ENCODE measurements at regions not wholly inside any gene's neighbourhood (a gene's known extent, or its start where the extent isn't known, plus 50 kb on each side); places are given as distances from the start of the nearest gene placed in this dataset.

DNA sequence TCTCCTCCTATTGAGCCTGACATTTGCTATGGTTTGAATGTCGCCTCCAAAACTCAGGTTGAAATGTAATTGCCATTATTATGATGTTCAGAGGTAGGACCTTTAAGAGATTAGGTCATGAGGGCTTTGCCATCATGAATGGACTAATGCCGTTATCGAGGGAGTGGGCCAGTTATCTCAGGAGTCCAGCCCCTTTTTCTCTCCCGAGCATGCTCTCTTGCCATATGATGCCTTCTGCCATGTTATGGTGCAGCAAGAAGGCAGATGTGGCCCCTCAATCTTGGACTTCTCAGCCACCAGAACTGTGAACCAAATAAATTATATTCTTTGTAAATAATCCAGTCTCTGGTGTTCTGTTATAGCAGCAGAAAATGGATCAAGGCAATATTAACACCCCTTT lies 323.5 kb downstream of the RRAGC start:
- DNase-seq: no peak

DNA sequence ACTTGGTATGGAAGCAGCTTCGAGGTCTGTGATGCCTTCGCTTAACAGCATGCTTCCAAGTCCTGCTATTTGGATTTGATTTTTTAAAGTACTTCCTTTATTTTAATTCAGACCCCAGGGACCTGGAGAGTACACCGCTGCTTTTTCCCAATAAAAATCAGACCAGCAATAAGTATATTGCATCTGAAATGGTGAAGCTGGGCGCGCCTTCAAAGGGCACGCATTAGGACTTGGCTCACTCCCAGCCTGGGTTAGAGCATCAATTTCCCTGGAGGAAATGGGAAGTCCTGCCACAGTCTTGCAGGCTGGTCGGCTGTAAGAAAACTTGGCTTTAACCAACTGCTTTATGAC lies 325.1 kb downstream of the RRAGC start:
- no peak for DNase-seq

DNA sequence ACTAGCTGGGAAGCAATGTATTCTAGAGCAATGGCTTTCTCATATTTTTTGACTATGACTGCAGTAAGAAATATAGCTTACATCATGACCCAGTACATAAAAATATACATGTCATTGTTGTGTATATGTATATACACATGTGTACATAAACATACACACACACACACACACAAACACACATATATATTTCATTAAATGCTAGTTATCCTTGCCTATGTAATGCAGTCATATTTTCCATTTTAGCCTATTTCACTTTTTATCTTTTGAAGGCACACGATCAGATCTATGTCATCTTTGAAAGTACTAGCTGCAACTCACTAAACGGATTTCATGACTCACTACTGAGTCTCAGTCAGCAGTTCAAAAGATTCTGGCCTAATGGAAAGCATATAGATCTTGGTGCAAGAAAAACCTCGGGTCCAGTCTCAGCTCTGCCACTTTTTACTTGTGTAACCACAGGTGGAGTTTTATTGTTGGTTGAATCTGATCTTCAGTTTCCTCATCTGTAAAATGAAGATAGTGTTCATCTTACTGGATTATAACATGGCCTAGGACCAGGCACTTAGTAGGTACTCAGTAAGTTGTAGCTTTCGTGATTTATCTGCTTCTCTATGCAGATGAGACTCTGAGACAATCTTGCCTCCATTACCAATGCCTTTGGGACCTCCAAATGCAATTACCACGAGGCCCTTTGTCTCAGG lies 325.6 kb downstream of the RRAGC start:
- no peak for DNase-seq

DNA sequence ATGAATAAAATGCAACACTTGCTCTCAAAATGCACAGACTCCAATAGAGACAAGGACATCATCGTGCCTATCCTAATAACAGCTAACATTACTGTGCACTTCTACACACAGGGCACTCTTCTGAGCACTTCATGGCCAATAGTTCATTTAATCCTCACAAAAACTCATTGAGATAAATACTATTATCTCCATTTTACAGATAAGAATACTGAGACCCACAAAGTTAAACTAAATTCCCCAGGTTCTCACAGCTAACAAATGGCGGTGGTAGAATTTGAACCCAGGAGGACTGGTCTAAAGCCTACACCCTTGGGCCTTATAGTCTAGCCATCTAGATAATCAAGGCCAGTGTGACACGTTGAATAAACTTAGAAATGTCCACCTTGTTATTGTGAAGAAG lies 328.6 kb downstream of the RRAGC start:
- no peak for DNase-seq

DNA sequence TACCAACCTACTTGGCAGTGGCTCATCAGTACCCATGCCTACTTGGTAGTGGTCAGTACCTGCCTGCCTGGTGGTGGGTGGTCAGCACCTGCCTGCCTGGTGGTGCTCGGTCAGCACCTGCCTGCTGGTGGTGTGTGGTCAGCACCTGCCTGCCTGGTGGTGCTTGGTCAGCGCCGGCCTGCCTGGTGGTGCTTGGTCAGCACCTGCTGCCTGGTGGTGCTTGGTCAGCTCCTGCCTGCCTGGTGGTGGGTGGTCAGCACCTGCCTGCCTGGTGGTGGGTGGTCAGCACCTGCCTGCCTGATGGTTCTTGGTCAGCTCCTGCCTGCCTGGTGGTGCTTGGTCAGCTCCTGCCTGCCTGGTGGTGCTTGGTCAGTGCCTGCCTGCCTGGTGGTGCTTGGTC lies 329.6 kb downstream of the RRAGC start:
- DNase-seq: no peak

DNA sequence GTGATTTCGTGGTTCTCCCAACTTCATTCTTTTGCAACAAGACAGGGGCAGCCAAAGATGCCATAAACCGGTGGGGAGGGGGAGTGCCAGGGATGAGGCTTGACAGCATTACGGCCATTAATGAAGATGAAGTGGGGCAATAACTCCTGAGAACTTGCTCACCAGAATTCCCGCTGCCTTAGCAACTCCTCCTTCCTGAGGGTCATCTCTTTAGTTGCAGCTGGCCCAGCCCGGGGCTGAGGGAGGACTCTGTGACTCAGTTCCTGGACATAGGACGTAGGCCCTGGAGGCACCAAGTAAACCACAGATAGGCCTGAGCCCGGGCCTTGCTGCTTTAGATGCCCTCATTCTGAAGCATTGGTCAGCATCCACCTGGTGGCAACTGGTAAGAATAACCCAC lies 330.2 kb downstream of the RRAGC start:
- no peak for DNase-seq

DNA sequence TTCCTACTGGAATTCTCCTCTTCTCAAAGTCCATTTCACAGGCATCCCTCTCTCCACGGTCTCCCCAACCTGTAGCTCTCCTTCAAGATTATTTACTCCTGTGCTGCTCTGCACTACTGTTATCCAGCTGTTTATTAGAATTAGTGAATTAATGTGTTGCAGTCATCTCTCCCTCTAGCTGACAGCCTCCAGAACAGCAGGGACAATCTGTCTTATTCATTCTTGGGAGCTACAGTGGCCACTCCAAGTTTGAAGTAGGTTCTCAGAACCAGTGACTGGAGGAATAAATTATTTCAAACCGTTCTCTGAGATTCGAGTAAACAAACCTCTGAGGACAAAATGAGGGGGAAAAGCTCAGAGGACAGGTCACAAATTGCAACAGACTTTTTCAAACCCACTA lies 330.9 kb downstream of the RRAGC start:
- DNase-seq: no peak

DNA sequence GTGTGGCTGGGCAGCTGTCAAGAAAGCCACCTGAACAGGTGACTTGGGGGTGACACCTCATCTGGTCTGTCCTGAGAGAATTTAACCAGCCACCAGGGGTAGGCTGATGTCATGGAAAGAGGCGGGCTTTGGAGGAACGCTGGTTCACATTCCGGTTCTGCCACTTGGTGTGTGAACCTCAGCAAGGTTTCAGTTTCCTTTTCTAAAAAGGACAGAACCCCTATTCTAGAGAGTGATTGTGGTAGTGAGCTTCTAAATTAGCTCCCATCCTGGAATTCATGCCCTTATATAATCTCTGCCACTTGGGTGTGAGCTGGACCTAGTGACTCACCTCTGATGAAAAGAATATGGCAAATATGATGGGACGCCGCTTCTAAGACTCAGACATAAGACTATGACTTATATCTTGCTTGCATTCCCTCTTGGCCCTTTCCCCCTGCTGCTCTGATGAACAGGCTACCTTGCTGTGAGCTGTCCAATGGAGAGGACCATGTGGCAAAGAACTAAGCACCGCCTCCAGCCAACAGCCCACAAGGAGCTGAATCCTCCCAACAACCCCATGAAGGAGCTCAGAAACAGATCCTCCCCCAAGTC lies 332.1 kb downstream of the RRAGC start:
- DNase-seq: peak; percentile 51

DNA sequence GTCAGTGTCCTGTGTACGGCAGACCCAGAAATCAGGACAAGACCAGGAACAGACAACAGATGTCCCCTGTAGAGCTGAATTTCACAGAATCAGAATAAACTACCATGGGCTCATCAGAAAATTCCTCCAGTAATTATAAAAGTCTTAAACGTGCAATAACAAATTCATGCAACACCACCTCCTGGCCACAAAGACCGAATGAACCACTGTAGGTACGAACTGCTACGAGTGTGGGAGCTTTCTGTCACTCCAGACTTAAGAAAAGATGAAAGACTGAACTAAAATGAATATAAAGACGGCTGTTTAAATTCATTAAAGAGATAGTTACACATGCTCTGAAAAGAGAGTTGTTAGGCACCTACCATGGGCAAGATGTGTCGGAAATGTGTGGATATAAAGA lies 333.5 kb downstream of the RRAGC start:
- no peak for DNase-seq

DNA sequence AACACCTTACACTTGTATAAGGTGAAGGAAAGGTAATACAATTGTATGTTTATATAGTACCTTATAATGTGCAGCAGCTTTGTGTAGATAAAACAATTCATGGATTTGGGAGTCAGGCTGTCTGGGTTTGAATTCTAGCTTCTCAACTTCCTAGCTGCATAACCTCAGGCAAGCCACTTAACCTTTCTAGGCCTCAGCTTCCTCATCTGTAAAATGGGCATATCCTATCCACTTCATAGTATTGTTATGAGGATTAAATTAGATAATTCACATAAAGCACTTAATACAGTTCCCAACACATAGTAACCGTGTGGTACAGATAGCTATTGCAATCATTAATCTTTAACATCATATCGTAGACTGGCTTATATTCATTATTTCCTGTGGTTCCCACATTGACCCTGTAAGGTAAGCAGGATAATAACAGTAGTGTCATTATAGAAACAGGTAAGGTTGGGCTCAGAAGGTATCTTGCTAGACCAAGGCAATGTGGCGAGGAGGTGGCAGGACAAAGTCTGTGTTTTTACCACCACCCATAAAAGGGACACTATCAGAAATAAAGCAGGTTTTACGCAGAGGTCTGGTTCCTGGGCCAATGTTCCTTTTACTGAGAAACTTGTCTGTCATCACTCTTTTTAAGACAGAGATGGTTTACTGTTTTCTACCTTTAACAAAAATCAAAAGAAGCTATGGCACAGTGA lies 334.1 kb downstream of the RRAGC start:
- DNase-seq: no peak

DNA sequence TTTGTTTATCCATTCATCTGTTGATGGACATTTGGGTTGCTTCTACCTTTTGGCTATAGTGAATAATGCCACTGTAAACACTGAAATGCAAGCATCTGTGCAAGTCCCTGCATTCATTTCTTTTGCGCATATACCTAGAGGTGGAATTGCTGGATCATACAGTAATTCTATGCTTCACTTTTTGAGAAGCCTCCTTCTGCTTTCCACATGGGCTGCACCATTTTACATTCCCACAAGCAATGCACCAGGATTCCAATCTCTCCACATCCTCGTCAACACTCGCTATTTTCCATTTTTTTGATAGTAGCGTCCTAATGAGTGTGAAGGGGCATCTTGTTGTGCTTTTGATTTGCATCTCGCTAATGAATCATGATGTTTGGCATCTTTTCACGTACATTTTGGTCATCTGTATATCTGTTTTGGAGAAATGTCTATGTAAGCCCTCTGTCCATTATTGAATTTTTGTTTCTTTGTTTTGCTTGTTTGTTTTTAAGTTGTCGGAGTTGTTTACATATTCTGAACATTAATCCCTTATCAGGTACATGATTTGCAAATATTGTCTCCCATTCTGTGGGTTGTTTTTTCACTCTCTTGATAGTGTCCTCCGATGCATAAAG lies 335.4 kb downstream of the RRAGC start:
- DNase-seq: no peak

DNA sequence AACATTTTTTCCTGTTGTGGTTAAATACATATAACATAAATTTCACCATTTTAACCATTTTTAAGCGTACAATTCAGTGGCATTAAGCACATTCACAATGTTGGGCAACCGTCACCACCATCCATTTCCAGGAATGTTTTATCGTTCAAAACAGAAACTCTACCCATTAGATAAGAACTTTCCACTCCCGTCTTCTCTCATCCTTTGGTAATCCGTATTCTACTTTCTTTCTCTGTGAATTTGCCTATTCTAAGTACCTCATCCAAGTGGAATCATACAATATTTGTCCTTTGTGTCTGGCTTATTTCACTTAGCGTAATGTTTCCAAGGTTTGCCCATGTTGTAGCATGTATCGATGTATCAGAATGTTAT lies 336.0 kb downstream of the RRAGC start:
- no peak for DNase-seq

DNA sequence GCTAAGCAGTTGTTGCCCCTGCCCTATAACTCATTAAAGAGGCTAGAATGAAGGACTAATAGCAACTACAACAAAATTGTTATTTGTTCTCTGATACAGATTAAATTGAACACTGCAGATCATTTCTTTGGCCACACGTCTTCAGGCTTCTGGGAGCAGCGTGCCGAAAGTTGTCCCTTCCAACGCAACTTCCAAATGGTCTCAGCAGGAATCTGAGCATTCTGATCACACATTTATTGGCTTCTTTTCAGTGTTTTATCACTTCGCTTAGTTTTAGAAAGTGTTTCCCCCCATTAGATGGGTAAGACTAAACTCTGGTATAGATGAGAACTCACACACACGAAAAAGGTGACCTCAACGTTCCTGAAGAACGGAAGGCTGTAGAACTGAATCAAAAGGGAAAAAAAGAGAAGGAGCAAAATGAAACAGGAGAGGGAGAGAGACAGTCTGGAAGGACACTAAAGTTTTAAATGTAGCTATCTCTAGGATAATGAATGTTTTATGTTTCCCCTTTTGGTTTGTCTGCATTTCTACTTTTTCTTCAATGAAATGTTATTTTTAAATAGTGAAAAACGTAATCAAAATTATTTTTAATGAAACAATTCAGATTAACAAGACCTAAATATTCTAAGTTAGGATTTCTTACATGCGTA lies 336.5 kb downstream of the RRAGC start:
- no peak for DNase-seq

DNA sequence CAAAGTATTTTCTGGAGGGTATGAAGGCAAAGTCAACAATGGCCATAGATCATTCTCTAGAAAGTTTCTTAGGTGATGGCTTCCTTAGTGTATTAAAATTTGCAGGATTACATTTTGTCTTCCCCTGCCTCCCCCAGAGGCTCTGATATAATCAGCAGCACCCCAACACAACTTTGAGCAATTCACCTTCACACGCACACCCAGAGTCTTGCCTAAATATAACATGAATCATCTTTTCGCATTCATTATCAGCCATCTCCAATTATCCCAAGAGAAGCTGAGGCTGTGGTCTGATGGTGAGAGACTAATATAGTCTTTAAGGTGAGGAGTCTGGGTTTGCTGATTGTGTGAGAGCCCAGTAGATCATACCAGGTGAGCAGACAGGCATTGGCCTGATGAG lies 343.0 kb downstream of the RRAGC start:
- no peak for DNase-seq

DNA sequence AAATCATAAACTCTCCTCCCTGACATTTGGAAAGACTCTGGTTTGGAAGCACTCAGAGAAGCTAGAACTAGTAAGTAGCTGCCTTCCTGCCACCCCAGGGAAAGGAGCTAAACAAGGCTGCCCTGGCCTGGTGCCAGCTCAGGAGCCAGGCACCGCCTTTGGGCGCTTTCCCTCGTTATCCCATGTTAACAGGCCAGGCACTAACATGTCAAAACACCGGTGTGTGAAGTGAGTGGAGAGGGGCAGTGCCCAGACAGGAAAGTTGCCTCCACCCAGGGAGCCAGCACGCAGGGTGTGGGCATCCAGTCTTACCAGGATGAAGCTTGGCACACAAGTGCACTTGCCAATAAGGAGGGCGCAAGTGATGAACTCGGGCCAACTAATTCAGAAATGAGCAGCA lies 346.8 kb downstream of the RRAGC start:
- no peak for DNase-seq

DNA sequence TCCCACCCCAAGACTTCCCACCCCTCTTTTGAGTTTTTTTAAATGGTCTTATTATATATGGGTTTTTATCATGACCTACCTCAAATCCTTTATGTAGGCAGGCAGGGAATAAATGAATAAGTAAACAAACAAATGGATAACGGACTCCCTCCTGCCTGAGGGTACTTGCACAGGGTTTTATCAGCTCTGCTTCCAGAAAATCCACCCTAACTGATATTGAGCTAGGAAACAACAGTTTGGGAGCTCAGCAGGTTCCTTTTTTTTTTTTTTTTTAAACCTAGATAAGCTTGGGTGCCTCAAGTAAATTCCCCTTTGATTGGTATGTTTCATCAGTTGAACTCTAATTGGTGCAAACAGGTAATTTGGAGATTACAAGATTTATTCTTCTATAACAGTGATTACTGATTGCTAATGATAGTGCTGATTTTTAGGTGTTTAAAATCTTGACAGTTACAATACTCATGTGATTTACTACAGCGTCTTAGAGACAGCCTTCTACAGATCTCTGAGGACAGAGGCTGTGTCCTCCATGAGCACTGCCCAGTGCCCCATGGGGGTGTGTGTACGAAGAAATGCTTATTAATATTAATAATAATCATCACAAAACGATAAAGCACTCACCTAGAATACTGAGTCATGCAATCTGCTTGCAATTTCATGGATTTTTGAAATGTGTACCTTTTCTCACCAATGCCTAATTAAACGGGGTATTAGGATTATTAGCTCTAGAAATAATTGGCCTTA lies 347.4 kb downstream of the RRAGC start:
- no peak for DNase-seq

DNA sequence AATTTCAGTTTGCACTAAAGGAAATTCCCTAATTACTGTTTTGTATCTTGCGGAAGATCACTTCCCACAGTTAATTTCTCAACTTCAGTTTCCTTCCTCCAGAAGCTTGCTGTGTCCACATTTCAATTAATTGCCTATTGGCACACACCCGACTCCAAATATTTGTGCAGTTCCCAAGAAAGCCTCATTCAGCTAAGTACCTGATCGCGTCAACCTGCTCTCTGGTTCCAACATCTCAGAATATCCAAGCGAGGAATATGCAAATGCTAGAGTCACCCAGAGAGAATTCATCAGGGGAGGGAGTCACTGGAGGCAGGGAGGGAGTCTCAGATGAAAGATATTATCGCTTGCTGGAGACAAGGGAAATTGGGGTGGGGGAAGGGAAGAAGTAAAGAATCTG lies 351.3 kb downstream of the RRAGC start:
- no peak for DNase-seq

DNA sequence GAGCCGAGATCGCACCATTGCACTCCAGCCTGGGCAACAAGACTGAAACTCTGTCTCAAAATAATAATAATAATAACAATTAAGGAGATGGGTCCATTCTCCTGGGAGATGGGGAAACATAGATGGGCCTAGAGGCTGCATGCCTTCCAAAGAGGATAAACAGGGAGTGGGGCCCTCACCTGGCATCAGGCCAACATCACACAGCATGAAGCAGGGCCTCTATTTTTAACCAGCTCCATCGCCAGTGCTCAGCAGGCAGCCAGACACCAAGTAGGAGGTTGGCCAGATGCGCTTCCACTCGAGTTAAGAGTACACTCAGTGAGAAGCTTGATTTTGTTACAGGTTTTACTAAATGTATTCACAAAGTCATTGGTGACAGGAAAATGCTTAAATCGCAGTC lies 352.0 kb downstream of the RRAGC start:
- no peak for DNase-seq

DNA sequence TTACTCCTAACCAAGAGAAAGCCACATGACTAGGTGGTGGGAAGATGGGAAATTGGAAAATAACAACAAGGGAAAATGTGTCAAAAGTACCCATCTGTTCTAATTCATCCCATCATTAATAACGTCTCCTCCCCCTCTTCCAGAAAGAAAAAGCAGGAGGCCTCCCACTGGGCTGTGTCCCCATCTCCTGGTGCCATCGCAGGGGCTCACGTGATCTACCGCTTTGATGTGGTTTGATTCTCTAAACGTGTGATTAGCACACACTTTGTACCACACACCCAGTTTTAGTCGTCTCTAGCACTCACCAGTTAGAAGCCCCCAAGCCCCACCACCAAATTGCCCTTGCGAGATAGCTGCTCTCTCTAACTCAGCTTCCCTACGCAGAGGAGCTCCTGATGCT lies 353.6 kb downstream of the RRAGC start:
- DNase-seq: no peak

DNA sequence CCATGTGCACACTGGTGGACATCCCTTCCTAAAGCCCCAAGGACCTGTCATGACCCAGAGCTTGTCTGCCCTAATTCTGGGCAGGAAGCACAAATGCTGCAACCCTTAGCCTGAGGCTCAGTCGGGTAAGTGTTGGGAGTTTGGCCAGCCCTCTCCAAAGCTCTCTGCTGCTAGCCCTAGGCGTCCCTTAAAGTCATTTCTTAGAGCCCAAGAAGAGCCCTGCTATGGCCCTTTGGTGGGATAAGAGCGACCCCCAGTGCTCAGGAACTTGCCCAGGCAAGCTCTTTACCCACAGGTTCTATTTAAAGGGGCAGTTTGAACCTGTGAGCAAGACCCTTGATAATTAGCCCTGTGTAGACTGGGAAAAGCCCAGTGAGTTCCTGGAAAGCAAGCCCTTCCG lies 356.8 kb downstream of the RRAGC start:
- no peak for DNase-seq

DNA sequence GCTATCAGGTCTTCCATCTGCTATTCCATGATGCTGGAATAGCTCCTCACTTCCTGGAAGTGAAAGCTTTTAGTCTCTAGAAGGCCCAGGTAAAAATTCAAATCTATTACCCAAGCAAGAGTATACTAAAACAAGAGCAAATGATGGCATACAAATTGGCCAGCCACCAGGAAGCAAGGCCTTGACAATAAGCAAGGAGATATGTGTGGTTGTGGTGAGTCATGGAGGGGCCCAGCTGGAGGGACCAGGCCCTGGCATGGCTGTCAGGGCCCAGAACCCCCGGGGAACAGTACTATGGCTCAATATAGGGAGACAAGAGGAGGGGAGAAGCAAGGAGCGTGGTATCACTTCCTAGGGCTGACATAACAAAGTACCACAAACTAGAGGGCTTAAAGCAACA lies 358.7 kb downstream of the RRAGC start:
- no peak for DNase-seq

DNA sequence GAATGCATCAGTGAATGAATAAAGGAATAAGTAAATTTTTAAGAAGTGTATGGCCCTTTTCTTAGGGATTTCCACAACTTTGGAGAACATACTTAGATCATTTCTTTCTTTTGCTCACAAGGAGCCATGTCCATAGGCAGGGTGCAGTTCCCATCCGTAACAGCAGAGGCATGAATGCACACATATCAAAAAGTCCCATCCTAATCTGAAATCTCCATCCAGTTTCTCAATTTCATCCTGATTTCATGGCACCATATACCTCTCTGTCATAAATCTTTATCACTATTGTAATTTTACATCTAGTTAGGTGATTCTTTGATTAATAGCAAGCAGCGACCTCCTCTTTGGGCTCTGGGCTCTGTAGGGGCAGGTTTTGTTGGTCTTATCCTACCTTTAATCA lies 359.2 kb downstream of the RRAGC start:
- no peak for DNase-seq

DNA sequence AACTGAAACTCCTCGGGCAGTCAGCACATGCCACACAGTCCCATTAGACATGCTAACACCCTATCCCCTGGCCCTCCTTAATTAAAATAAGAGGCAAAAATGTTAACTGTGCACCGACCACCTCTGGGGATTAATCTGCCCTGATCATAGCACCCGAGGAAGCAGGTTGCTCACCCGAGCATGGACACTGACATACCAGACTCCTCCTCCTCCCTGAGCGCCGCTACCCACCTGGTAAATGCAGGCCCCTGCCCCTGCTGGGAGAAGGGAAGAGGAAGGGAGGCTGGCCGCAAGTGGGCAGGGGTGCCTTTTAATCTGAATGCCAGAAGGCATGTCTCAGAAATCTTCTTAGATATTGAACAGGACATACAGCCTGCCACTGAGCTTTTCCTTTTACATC lies 360.9 kb downstream of the RRAGC start:
- DNase-seq: no peak
